Testis (tissue), 2 donors: ENCODE measurements at regions not wholly inside any gene's neighbourhood (a gene's known extent, or its start where the extent isn't known, plus 50 kb on each side); places are given as distances from the start of the nearest gene placed in this dataset.

Source experiments
- DNase-seq: peaks from one replicate; pipeline ENCODE4 v3.0.0-alpha.2; 2019
- H3K27ac ChIP-seq, 2 donors: fragments of 200-600 bp; sonication (generic); one replicate each; pipeline ENCODE4 v1.5.1; 2019
- H3K27me3 ChIP-seq: fragments of 200-600 bp; sonication (generic); one replicate; pipeline ENCODE4 v1.5.1; 2019
- H3K36me3 ChIP-seq: fragments of 200-600 bp; sonication (generic); one replicate; pipeline ENCODE4 v1.5.1; 2017; ENCODE audit warnings: low read depth; ENCODE audit errors: missing control alignments
- H3K4me1 ChIP-seq: fragments of 200-600 bp; sonication (generic); one replicate; pipeline ENCODE4 v1.5.1; 2019
- H3K4me3 ChIP-seq, 2 donors: fragments of 200-600 bp; sonication (generic); one replicate each; pipeline ENCODE4 v1.5.1; 2017 to 2019
- H3K9me3 ChIP-seq: fragments of 200-600 bp; sonication (generic); one replicate; pipeline ENCODE4 v1.5.1; 2017
- CTCF ChIP-seq, 3 experiments: fragments of 450-650 bp in 2 of 3; fragments of 200-600 bp in 1 of 3; sonication (generic) in 1 of 3; IDR thresholded peaks; one replicate each; pipeline ENCODE4 v1.5.1; 2016 to 2019; ENCODE audit warnings: antibody characterized with exemption in 3 of 3, mild to moderate bottlenecking in 2 of 3, moderate library complexity in 1 of 3
- POLR2A ChIP-seq: fragments of 450-650 bp; IDR thresholded peaks from one replicate; pipeline ENCODE4 v1.6.1; 2017; ENCODE audit warnings: antibody characterized with exemption, mild to moderate bottlenecking, moderate library complexity
- WGBS, 2 donors: methylation state at CpG; one replicate each; pipeline ENCODE4 v1.1.5; 2018; 5-methylcytosine and 5-hydroxymethylcytosine counted together
- intact Hi-C: fragments of 100-400 bp; cut with DNase I; formaldehyde crosslinking; loops from one replicate; pipeline ENCODE4 v1.15.1; 2023; ENCODE audit warnings: low total_unique reads

- WGBS, 2 donors: 85 to 96% methylated on average over 3 of the region's 3 CpGs
- H3K9me3 ChIP-seq: no peaks in the 10 kb centered on the region
- H3K4me1 ChIP-seq: peaks cover 6% of the 10 kb centered on the region
- DNase-seq: no peak
- TF ChIP-seq POLR2A (no peak), CTCF (IDR thresholded peaks at IDR 0.05) (no peak)
- H3K27ac ChIP-seq: no peak overlapping the region
- H3K36me3 ChIP-seq: no peaks in the 10 kb centered on the region
- intact Hi-C loops: no loop called here
- H3K27me3 ChIP-seq: no peaks in the 10 kb centered on the region
- no peak overlapping the region for H3K4me3 ChIP-seq
These were observed 224.6 kb downstream of the C1D start for GRCh38 chr2:67838205-67838604.

GRCh38 chr2:67839242-67839641, 223.6 kb downstream of the C1D start:
- Histone ChIP-seq H3K4me3 (no peak overlapping the region), H3K27ac (no peak overlapping the region), H3K36me3 (no peaks in the 10 kb centered on the region), H3K27me3 (no peaks in the 10 kb centered on the region), H3K9me3 (no peaks in the 10 kb centered on the region), H3K4me1 (peaks cover 6% of the 10 kb centered on the region)
- 92% methylated on average over 3 of the region's 3 CpGs for WGBS, 2 donors
- TF ChIP-seq CTCF (IDR thresholded peaks at IDR 0.05) (no peak), POLR2A (no peak)
- DNase-seq: no peak
- intact Hi-C loops: no loop called here

- Histone ChIP-seq H3K27me3 (no peaks in the 10 kb centered on the region), H3K4me1 (peaks cover 6% of the 10 kb centered on the region), H3K36me3 (no peaks in the 10 kb centered on the region), H3K4me3 (no peak overlapping the region), H3K9me3 (no peaks in the 10 kb centered on the region), H3K27ac (no peak overlapping the region)
- 82 to 86% methylated on average over 3 of the region's 3 CpGs for WGBS, 2 donors
- intact Hi-C loops: no loop called here
- no peak for DNase-seq
- TF ChIP-seq POLR2A: no peak
These were observed 223.1 kb downstream of the C1D start for GRCh38 chr2:67839668-67840067.

GRCh38 chr2:67840460-67841068, 222.2 kb downstream of the C1D start:
- no peak overlapping the region for H3K4me3 ChIP-seq
- H3K27ac ChIP-seq: no peak overlapping the region
- H3K4me1 ChIP-seq: peaks cover 6% of the 10 kb centered on the region
- WGBS, 2 donors: 60 to 69% methylated on average over 5 of the region's 5 CpGs
- intact Hi-C loops: no loop called here
- TF ChIP-seq POLR2A (no peak), CTCF (IDR thresholded peaks at IDR 0.05) (peak; percentile 26 to 62 (median 48))
- no peaks in the 10 kb centered on the region for H3K36me3 ChIP-seq
- DNase-seq: peak; percentile 72
- no peaks in the 10 kb centered on the region for H3K9me3 ChIP-seq
- H3K27me3 ChIP-seq: no peaks in the 10 kb centered on the region

- no peaks in the 10 kb centered on the region for H3K27me3 ChIP-seq
- H3K27ac ChIP-seq: no peak overlapping the region
- H3K9me3 ChIP-seq: no peaks in the 10 kb centered on the region
- no peak for TF ChIP-seq CTCF (IDR thresholded peaks at IDR 0.05)
- H3K4me1 ChIP-seq: peaks cover 12% of the 10 kb centered on the region
- no peaks in the 10 kb centered on the region for H3K36me3 ChIP-seq
- WGBS, 2 donors: 84 to 85% methylated on average over 2 of the region's 2 CpGs
- H3K4me3 ChIP-seq: no peak overlapping the region
- intact Hi-C loops: no loop called here
- DNase-seq: no peak
These were observed 221.1 kb downstream of the C1D start for GRCh38 chr2:67841711-67842110.
